Loucy (cell line): ENCODE measurements at regions not wholly inside any gene's neighbourhood (a gene's known extent, or its start where the extent isn't known, plus 50 kb on each side); places are given as distances from the start of the nearest gene placed in this dataset.
"Not testable (repeated sequence)": the region's sequence is repeated elsewhere in the genome, so short reads cannot be mapped to it uniquely, and the experiment has no call there.

ENCODE experiments used
- CTCF ChIP-seq: fragments of 200-600 bp; sonication (generic); conservative IDR thresholded peaks from 2 replicates; pipeline ENCODE4 v1.5.1; 2014; ENCODE audit warnings: mild to moderate bottlenecking, antibody characterized with exemption, low read length
- EZH2phosphoT487 ChIP-seq: fragments of 200-600 bp; IDR thresholded peaks from 2 replicates; pipeline ENCODE4 v1.6.1; 2018; ENCODE audit warnings: antibody characterized with exemption, mild to moderate bottlenecking, moderate library complexity, borderline replicate concordance

GRCh38 chr11:129763569-129763968 is 52.1 kb upstream of the TMEM45B start:
- TF ChIP-seq CTCF, EZH2phosphoT487: not testable (repeated sequence)
